ENCODE measurements at regions not wholly inside any gene's neighbourhood (a gene's known extent, or its start where the extent isn't known, plus 50 kb on each side); places are given as distances from the start of the nearest gene placed in this dataset.

DNA sequence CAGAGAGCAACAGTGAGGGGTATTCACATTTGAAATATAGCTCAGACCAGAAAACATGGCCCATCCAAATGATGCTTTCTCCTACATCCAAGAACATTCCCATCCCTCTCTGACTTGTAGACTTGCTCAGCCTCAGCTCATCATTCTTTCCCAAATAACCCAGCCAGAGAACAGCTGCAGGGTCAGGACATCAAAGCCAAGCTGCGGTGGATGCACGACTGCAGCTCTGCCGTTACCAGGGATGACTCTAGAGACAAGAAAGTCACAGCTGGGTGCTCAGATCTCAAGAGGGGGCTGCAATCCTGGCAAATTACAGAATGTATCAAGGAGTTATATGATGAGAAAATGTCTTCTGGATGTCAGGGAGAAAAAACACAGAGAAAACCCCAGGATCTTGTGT is 944.3 kb downstream of the NTRK3 start:
- Mint-ChIP-seq H3K4me1 (peaks cover 2% of the 10 kb centered on the region; the same call in 2 of the 3 replicates), H3K27ac (no peak overlapping the region; the same call in 1 of the 2 replicates), H3K9me3 (no peaks in the 10 kb centered on the region), H3K36me3 (ENCODE audit: low read depth) (no peaks in the 10 kb centered on the region), H3K27me3 (ENCODE audit: insufficient read depth, low read depth, poor library complexity) (no peaks in the 10 kb centered on the region), H3K4me3 (no peak overlapping the region)
- no peaks in the 10 kb centered on the region for H3K9me2 ChIP-seq (ENCODE audit: insufficient read depth)
- H3K4me3 ChIP-seq = no peak overlapping the region
- H3K27me3 ChIP-seq (ENCODE audit: insufficient read depth) = no peaks in the 10 kb centered on the region
- H4K20me1 ChIP-seq (replicated peaks; ENCODE audit: insufficient read depth) = no peaks in the 10 kb centered on the region
- H3K79me2 ChIP-seq (replicated peaks; ENCODE audit: insufficient read depth) = no peaks in the 10 kb centered on the region
- no peak overlapping the region for H3K27ac ChIP-seq (ENCODE audit: low read depth)
- 0 out of 2 replicates have a peak, but pooled peaks cover under 1% of the 10 kb centered on the region for H3K4me1 ChIP-seq (ENCODE audit: insufficient read depth)
- TF ChIP-seq, protein P1, sequence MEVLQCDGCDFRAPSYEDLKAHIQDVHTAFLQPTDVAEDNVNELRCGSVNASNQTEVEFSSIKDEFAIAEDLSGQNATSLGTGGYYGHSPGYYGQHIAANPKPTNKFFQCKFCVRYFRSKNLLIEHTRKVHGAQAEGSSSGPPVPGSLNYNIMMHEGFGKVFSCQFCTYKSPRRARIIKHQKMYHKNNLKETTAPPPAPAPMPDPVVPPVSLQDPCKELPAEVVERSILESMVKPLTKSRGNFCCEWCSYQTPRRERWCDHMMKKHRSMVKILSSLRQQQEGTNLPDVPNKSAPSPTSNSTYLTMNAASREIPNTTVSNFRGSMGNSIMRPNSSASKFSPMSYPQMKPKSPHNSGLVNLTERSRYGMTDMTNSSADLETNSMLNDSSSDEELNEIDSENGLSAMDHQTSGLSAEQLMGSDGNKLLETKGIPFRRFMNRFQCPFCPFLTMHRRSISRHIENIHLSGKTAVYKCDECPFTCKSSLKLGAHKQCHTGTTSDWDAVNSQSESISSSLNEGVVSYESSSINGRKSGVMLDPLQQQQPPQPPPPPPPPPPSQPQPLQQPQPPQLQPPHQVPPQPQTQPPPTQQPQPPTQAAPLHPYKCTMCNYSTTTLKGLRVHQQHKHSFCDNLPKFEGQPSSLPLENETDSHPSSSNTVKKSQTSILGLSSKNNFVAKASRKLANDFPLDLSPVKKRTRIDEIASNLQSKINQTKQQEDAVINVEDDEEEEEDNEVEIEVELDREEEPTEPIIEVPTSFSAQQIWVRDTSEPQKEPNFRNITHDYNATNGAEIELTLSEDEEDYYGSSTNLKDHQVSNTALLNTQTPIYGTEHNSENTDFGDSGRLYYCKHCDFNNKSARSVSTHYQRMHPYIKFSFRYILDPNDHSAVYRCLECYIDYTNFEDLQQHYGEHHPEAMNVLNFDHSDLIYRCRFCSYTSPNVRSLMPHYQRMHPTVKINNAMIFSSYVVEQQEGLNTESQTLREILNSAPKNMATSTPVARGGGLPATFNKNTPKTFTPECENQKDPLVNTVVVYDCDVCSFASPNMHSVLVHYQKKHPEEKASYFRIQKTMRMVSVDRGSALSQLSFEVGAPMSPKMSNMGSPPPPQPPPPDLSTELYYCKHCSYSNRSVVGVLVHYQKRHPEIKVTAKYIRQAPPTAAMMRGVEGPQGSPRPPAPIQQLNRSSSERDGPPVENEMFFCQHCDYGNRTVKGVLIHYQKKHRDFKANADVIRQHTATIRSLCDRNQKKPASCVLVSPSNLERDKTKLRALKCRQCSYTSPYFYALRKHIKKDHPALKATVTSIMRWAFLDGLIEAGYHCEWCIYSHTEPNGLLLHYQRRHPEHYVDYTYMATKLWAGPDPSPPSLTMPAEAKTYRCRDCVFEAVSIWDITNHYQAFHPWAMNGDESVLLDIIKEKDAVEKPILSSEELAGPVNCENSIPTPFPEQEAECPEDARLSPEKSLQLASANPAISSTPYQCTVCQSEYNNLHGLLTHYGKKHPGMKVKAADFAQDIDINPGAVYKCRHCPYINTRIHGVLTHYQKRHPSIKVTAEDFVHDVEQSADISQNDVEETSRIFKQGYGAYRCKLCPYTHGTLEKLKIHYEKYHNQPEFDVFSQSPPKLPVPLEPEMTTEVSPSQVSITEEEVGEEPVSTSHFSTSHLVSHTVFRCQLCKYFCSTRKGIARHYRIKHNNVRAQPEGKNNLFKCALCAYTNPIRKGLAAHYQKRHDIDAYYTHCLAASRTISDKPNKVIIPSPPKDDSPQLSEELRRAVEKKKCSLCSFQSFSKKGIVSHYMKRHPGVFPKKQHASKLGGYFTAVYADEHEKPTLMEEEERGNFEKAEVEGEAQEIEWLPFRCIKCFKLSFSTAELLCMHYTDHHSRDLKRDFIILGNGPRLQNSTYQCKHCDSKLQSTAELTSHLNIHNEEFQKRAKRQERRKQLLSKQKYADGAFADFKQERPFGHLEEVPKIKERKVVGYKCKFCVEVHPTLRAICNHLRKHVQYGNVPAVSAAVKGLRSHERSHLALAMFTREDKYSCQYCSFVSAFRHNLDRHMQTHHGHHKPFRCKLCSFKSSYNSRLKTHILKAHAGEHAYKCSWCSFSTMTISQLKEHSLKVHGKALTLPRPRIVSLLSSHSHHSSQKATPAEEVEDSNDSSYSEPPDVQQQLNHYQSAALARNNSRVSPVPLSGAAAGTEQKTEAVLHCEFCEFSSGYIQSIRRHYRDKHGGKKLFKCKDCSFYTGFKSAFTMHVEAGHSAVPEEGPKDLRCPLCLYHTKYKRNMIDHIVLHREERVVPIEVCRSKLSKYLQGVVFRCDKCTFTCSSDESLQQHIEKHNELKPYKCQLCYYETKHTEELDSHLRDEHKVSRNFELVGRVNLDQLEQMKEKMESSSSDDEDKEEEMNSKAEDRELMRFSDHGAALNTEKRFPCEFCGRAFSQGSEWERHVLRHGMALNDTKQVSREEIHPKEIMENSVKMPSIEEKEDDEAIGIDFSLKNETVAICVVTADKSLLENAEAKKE (CRISPR knock-in tag; IDR thresholded peaks at IDR 0.05) = no peak
- TF ChIP-seq ZNF114 (CRISPR knock-in tag; IDR thresholded peaks at IDR 0.05) = no peak
- TF ChIP-seq, protein P2, sequence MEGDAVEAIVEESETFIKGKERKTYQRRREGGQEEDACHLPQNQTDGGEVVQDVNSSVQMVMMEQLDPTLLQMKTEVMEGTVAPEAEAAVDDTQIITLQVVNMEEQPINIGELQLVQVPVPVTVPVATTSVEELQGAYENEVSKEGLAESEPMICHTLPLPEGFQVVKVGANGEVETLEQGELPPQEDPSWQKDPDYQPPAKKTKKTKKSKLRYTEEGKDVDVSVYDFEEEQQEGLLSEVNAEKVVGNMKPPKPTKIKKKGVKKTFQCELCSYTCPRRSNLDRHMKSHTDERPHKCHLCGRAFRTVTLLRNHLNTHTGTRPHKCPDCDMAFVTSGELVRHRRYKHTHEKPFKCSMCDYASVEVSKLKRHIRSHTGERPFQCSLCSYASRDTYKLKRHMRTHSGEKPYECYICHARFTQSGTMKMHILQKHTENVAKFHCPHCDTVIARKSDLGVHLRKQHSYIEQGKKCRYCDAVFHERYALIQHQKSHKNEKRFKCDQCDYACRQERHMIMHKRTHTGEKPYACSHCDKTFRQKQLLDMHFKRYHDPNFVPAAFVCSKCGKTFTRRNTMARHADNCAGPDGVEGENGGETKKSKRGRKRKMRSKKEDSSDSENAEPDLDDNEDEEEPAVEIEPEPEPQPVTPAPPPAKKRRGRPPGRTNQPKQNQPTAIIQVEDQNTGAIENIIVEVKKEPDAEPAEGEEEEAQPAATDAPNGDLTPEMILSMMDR (conservative IDR thresholded peaks at IDR 0.05; ENCODE audit: low read depth in 2 of 2) = no peak
- no peak for TF ChIP-seq JUNB (IDR thresholded peaks at IDR 0.05; ENCODE audit: unreplicated experiment)
- TF ChIP-seq, protein P3, sequence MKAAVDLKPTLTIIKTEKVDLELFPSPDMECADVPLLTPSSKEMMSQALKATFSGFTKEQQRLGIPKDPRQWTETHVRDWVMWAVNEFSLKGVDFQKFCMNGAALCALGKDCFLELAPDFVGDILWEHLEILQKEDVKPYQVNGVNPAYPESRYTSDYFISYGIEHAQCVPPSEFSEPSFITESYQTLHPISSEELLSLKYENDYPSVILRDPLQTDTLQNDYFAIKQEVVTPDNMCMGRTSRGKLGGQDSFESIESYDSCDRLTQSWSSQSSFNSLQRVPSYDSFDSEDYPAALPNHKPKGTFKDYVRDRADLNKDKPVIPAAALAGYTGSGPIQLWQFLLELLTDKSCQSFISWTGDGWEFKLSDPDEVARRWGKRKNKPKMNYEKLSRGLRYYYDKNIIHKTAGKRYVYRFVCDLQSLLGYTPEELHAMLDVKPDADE (IDR thresholded peaks at IDR 0.05) = no peak
- no peak for TF ChIP-seq POLR2AphosphoS5 (IDR thresholded peaks at IDR 0.05; ENCODE audit: low read depth)
- TF ChIP-seq EZH2 (IDR thresholded peaks at IDR 0.05; ENCODE audit: low read depth, unreplicated experiment) = no peak
- TF ChIP-seq CREB1 (CRISPR knock-in tag; IDR thresholded peaks at IDR 0.05; ENCODE audit: low read depth) = no peak
- TF ChIP-seq, protein P4, sequence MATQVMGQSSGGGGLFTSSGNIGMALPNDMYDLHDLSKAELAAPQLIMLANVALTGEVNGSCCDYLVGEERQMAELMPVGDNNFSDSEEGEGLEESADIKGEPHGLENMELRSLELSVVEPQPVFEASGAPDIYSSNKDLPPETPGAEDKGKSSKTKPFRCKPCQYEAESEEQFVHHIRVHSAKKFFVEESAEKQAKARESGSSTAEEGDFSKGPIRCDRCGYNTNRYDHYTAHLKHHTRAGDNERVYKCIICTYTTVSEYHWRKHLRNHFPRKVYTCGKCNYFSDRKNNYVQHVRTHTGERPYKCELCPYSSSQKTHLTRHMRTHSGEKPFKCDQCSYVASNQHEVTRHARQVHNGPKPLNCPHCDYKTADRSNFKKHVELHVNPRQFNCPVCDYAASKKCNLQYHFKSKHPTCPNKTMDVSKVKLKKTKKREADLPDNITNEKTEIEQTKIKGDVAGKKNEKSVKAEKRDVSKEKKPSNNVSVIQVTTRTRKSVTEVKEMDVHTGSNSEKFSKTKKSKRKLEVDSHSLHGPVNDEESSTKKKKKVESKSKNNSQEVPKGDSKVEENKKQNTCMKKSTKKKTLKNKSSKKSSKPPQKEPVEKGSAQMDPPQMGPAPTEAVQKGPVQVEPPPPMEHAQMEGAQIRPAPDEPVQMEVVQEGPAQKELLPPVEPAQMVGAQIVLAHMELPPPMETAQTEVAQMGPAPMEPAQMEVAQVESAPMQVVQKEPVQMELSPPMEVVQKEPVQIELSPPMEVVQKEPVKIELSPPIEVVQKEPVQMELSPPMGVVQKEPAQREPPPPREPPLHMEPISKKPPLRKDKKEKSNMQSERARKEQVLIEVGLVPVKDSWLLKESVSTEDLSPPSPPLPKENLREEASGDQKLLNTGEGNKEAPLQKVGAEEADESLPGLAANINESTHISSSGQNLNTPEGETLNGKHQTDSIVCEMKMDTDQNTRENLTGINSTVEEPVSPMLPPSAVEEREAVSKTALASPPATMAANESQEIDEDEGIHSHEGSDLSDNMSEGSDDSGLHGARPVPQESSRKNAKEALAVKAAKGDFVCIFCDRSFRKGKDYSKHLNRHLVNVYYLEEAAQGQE (IDR thresholded peaks at IDR 0.05; ENCODE audit: unreplicated experiment) = no peak
- TF ChIP-seq STAT1 (IDR thresholded peaks at IDR 0.05; ENCODE audit: unreplicated experiment) = no peak
- peak overlapping the region; percentile 59 for H2AFZ ChIP-seq
- no peaks in the 10 kb centered on the region for H3K36me3 ChIP-seq (ENCODE audit: insufficient read depth)
- DNase-seq (ENCODE audit: low spot score) (no peak), ATAC-seq (no peak)
- no peak overlapping the region for H3K4me2 ChIP-seq
- no peaks in the 10 kb centered on the region for H3F3A ChIP-seq (replicated peaks; ENCODE audit: low read depth)
